NCI-H146 (cell line): ENCODE measurements at regions not wholly inside any gene's neighbourhood (a gene's known extent, or its start where the extent isn't known, plus 50 kb on each side); places are given as distances from the start of the nearest gene placed in this dataset.
"Not testable (repeated sequence)": the region's sequence is repeated elsewhere in the genome, so short reads cannot be mapped to it uniquely, and the experiment has no call there.

Source experiments
- DNase-seq: peaks from one replicate; lab custom pipeline; 2025; lab: John Stamatoyannopoulos, UW

DNA sequence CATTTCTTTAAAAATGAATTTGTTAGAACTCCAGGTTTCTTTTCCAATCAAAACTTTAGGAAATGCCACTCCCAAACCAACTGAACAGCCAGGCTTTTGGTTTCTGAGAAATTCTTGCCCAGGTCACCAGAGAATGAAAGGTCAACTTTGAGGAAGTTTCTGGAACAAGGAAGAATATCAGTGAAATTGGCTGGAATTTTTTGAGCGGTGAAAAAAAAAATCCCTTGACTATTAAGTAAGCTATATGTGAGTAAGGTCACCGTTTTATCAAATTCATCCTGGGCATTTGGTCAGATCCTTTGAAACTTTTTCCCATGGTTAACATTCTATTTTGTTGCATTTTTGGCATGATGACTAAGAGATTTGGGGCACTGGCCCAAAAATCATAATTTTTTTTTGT, 469.3 kb downstream of the LTN1 start:
- no peak for DNase-seq

DNA sequence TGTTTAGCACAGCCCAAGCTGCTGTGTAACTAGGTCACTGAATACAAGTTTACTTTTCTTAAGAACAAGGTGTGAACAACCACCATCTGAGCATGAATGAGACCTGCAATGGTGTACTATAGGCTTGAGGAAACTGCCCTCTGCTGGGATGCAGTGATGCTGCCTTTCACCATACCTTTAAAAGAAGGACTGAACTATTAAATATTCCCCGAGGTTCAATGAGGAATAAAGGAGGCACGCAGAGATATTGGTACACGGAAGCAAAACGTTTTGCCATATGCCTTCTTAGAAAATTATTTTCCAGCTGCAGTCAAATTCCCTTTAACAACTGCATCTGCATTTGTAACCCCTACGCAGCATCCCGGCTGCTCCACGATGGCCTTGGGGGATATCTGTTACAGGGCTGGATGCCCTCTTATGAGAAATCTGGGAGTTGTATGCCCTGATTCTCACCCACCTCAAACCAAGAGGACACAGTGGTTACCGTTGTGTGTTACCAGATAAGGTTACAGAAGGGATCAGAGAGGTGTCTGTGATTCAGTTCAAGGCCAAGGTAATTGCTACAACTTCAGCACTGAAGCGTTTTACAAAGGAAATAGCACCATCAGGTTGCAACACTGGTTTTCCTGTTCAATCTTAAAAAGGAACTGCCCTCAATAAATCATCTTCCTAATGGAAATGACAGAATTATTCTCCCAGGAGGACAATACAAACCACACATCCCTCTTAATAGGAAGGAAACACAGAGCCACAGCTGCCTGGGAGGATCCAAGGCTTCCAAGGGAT, 470.5 kb downstream of the LTN1 start:
- DNase-seq, result peak; percentile 20

DNA sequence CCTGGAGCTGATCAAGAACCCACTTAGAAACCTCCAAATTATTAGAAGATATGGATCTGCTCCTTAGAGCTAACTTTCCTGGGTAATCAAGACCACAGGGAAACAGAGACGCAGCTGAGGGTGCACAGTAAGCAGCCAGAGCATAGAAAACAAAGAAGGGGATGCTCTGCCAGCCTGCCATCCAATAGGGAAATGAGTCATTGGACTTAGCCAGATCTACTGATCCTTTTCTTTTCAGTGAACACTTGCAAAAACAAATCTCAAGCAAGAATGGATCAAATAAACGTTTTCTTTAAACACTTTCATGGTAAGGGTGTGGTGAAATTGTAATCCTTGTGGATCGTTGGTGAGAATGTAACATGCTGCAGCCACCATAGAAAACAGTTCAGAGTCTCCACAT, 474.0 kb downstream of the LTN1 start:
- DNase-seq, result no peak

GRCh38 chr21:28516991-28517592, 475.6 kb downstream of the LTN1 start:
- peak; percentile 56 for DNase-seq

DNA sequence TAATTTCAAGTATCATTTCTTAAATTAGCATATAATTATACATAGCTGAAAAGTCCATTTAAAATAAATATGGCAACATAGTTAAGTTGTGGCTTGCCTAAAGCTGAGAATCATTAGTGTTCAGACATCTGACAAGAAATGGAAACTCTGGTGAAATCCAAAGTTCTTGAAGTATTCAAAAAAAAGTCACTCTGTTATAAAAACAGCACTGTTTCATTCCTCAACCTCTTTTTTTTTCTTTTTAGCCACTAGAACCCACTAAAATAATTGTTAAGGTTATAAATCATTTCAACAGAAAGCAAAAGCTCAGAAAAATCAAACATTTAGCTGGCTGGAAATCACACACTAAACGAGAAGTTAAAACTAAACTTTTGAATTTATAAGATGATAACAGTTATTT, 476.7 kb downstream of the LTN1 start:
- no peak for DNase-seq

GRCh38 chr21:28513428-28513827, 479.2 kb downstream of the LTN1 start:
- no peak for DNase-seq

DNA sequence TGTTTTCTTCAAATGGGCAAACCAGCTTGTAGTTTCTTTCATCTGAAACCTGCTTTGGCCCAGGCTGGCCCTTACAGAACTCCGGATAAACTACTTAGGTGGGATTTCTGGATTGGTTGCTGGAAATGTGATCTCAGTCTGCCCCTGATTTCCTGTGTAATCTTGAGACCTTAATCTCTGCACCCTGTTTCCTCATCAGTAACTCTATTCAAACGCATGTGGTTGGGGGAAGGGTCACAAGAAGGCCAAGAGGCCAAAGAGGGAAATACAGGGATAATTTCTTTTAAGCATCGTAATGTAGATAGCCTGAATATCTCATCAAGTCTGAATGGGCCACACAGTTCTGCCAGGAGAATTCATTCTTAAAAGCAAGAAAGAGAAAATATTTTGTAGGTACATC, 483.6 kb downstream of the LTN1 start:
- DNase-seq, result no peak

GRCh38 chr21:28508126-28508525, 484.6 kb downstream of the LTN1 start:
- DNase-seq, result no peak

DNA sequence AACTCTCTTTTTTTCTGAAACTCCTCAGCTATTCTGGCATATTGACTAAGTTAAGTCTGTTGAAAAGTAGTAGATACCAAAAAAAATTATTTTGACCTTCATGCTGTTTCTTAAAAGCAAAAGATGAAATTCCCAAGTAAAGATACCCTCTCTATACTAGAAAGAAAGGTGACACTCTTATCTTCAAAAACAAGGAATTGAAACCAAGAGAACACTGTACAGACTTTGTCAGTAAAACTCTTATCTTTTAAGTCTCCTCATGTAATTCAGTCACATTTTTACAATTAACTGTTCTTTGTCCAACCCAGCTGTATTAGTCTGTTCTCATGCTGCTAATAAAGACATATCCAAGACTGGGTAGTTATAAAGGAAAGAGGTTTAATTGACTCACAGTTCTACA, 496.2 kb downstream of the LTN1 start:
- DNase-seq, result no peak

DNA sequence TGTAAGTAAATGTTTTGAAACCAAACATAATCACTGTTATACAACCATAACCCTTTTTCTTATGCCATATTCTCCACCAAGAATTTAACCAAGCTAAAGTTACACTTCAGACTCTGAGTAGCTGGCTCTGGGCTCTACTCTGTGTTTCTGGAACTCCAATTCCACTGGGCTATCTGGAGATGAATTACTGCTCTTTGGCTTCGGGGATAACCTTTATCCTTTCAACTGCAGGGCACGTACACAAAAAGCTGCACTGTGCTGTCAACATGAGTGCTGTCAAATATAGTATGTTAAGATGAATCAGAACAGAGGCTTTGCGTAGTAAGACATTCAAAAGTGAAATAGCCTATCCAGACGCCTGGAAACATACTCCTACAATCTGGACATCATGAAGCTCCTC, 500.6 kb downstream of the LTN1 start:
- DNase-seq, result no peak

GRCh38 chr21:28489821-28490350, 502.8 kb downstream of the LTN1 start:
- DNase-seq, result no peak

DNA sequence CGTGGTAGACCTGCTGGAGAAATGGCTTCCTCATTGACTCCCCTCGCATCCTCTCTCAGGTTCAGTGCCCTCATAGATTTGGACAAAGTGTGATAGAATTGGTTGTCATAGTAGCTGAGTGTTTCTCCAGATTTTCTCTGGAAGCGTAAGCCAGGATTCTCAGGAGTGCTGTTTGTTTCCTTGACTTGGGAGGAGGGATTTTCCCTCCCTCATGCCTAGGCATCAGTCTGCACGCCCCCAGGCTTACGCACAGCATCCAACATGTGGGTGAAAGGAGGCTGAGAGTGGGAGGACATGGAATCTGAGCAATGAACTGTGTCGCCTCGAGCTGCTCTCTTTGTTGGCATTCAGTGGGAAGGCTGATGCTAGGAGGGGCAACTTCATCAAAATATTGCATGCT, 503.5 kb downstream of the LTN1 start:
- DNase-seq, result no peak

DNA sequence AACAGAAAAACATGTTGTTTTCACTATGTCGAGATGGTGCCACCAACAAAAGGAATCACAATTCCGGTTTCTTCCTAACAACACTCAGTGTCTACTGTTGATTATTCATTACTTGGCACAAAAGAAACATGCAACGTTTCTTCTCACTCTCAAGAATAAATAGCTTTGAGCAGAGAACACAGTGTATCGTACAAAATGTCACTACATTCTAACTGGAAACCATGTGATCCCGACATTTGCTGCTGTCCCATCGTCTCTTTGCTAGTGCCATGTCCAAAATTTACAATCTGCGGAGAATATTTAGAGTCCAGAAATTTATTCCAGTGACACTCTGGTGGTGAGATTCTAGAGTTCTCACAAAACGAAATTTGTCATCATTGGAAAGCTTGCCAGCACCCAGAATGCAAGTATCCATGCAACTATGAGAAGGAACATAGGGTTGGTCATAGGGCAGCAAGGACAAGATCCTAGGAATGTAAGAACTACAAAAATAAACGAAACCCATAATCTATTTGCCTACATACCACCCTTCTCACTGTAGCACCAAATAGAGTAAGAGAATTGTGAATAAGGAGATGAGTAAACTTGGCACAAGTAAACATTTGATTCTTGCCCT, 505.1 kb downstream of the LTN1 start:
- DNase-seq, result no peak

DNA sequence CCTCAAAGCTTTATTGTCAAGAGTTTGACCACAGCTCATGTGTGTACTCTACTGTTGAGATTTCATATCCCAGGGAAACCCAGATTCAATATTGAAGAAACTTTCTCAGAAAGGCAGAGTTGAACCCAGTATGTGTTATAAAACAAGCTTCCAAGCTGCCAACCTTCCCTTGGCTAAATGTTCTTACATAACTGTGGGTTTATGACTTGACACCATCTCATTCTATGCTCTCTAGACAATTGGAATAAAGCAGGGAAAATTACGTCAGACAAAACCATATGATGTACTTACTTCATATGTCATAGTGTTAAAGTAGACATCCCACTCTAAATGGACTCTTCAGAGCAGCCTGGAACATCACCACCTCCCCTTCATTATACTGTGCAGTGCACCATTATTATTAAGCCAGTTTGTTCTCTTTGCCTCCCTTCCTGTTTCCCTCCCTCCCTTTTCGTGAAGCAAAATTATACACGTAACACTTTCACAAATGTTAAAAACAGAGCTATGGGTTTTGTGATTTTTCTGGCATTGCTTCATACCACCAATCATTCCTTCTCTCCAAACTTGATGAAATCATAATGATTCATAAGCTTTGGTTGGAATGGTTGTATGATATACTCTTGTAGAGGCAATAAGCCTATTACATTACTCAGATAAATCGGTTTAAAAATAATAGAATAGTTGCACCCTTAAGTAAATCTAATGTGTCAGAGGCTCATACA, 507.2 kb downstream of the LTN1 start:
- DNase-seq, result no peak

GRCh38 chr21:28483301-28484035, 509.2 kb downstream of the LTN1 start:
- no peak for DNase-seq

- no peak for DNase-seq
Measured at GRCh38 chr21:28482657-28483056, 510.0 kb downstream of the LTN1 start.

DNA sequence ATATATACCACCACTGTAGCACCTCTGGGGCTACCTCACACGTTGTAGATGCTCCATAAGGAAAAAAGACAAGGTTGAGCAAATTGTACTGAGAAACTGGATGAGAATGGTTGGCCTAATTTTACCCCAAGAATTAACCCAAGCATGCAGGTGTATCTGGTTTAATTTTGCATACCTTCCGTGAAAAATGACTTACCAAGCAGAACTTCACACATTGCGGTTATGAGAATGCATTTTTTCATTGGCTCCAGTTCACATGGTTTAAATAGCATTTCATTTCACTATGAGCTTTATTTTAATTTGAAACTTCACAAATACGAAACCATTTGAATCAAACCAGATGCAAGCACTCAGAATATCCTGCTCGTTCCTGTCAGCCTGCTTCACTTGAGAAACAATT, 512.2 kb downstream of the LTN1 start:
- DNase-seq, result no peak

GRCh38 chr21:28473530-28474220, 519.0 kb downstream of the LTN1 start:
- no peak for DNase-seq

DNA sequence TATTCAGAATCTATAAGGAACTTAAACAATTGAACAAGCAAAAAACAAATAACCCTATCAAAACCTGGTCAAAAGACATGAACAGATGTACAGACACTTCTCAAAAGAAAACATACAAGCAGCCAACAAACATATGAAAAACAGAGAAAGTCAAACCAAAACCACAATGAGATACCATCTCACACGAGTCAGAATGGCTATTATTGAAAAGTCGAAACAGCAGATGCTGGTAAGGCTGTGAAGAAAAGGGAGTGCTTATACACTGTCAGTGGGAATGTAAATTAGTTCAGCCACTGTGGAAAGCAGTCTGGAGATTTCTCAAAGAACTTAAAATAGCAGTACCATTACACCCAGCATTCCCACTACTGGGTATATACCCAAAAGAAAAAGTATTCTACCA, 520.1 kb downstream of the LTN1 start:
- not testable (repeated sequence) for DNase-seq

DNA sequence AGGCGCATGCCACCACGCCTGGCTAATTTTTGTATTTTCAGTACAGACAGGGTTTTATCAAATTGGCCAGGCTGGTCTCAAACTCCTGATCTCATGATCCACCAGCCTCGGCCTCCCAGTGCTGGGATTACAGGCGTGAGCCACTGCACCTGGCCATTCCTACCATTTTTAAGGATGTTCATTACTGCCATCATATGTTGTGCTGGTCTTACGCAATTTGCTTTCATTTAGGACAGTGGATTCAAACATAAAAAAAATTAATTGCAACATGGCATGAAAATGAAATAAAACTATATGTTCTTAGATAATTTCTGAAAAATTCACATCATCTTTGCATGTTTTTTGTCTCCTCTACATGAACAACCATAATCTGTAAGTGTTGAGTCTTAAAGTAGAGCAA, 527.7 kb downstream of the LTN1 start:
- no peak for DNase-seq

DNA sequence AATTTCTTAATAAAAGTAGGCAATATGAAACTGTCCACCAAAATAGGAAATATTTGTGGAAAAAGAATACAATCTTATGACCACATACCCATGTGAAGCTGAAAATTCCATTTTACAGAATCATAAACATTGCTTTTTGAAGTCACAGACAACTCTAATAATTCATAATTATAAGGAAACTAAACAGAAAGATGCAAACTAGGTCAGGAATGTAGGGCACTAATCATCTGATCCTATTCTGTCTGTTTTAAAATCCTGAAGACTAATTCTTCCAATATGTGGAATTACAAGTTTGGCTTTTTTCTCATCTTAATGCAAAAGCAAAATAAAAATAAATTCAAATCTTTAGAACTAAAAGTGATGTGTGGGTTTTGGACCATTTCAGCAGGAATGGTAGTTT, 528.6 kb downstream of the LTN1 start:
- DNase-seq, result no peak
